Activated CD4-positive, alpha-beta T cell treated with anti-CD3 and anti-CD28 coated beads for 36 hours (primary cell): ENCODE measurements at regions not wholly inside any gene's neighbourhood (a gene's known extent, or its start where the extent isn't known, plus 50 kb on each side); places are given as distances from the start of the nearest gene placed in this dataset.
A peak's percentile ranks its signal among the peaks of the same experiment; 100 is the strongest.

Experiments
- ATAC-seq: fragments of 200-7000 bp; cut with Tn5 transposase; one replicate; pipeline ENCODE4 v1.10.0; 2021; ENCODE audit warnings: mild to moderate bottlenecking, moderate library complexity
- CTCF ChIA-PET: fragments of 350-600 bp; sonication (Branson Sonifier 250); formaldehyde crosslinking; loops from one replicate; lab custom pipeline; 2021; ENCODE audit warnings: antibody characterized with exemption; lab: Charles Lee
- POLR2A ChIA-PET: fragments of 350-600 bp; sonication (Branson Sonifier 250); formaldehyde crosslinking; loops from one replicate; lab custom pipeline; 2021; ENCODE audit warnings: antibody characterized with exemption, inconsistent platforms; lab: Charles Lee
- DNase-seq: peaks from one replicate; pipeline ENCODE4 v3.0.0-alpha.2; 2020
- H3K27ac Mint-ChIP-seq: one replicate; pipeline ENCODE4 v1.8.0; 2021; ENCODE audit warnings: mixed read lengths
- H3K27me3 Mint-ChIP-seq: one replicate; pipeline ENCODE4 v1.8.0; 2021; ENCODE audit warnings: mixed read lengths
- H3K36me3 Mint-ChIP-seq: one replicate; pipeline ENCODE4 v1.8.0; 2021; ENCODE audit warnings: low read depth, mixed read lengths
- H3K4me1 Mint-ChIP-seq: one replicate; pipeline ENCODE4 v1.8.0; 2021; ENCODE audit warnings: mixed read lengths
- H3K4me3 Mint-ChIP-seq: one replicate; pipeline ENCODE4 v1.8.0; 2021; ENCODE audit warnings: mild to moderate bottlenecking, moderate library complexity, mixed read lengths
- H3K9me3 Mint-ChIP-seq: one replicate; pipeline ENCODE4 v1.8.0; 2021; ENCODE audit warnings: low read depth, mixed read lengths
- intact Hi-C, 2 experiments: fragments of 100-400 bp; cut with DNase I in 1 of 2; cut with micrococcal nuclease in 1 of 2; formaldehyde crosslinking; loops; one replicate each; pipeline versions ENCODE4 v1.14.2 to v1.15.1; 2022 to 2024; cut with DNase I, micrococcal nuclease

GRCh38 chr10:88130912-88131311 is 267.5 kb downstream of the PTEN start:
- peaks cover 5% of the 10 kb centered on the region for H3K4me1 Mint-ChIP-seq
- peaks cover 6% of the 10 kb centered on the region for H3K27me3 Mint-ChIP-seq
- peaks cover 3% of the 10 kb centered on the region for H3K9me3 Mint-ChIP-seq
- DNase-seq (no peak), ATAC-seq (no peak)
- ChIA-PET CTCF (interaction anchor here (1.2 kb wide), 1 partner anchor 9 kb away, joined by 3 read pairs; no protein-coding TSS in a partner anchor), POLR2A (no interaction called here)
- H3K4me3 Mint-ChIP-seq: no peak overlapping the region
- H3K27ac Mint-ChIP-seq: no peak overlapping the region
- H3K36me3 Mint-ChIP-seq: no peaks in the 10 kb centered on the region
- intact Hi-C loops: no loop called here

- no peak overlapping the region for H3K27ac Mint-ChIP-seq
- peaks cover 3% of the 10 kb centered on the region for H3K27me3 Mint-ChIP-seq
- H3K4me3 Mint-ChIP-seq: no peak overlapping the region
- no peak for ATAC-seq
- peaks cover 3% of the 10 kb centered on the region for H3K9me3 Mint-ChIP-seq
- no peak for DNase-seq
- intact Hi-C loops: no loop called here
- ChIA-PET CTCF (interaction anchor here (0.7 to 1.0 kb wide), 5 partner anchors 29 to 678 kb away, joined by 3 to 4 read pairs (median 3); no protein-coding TSS in a partner anchor), POLR2A (no interaction called here)
- no peaks in the 10 kb centered on the region for H3K36me3 Mint-ChIP-seq
- peaks cover 2% of the 10 kb centered on the region for H3K4me1 Mint-ChIP-seq
Observed at GRCh38 chr10:88131511-88132139, 268.2 kb downstream of the PTEN start.

GRCh38 chr10:88136712-88137111 is 273.3 kb downstream of the PTEN start:
- no peak overlapping the region for H3K4me3 Mint-ChIP-seq
- no peak for DNase-seq
- H3K27ac Mint-ChIP-seq: no peak overlapping the region
- no peaks in the 10 kb centered on the region for H3K27me3 Mint-ChIP-seq
- no peak for ATAC-seq
- intact Hi-C loops: no loop called here
- ChIA-PET CTCF (no interaction called here), POLR2A (no interaction called here)
- H3K4me1 Mint-ChIP-seq: peaks cover 9% of the 10 kb centered on the region
- H3K36me3 Mint-ChIP-seq: no peaks in the 10 kb centered on the region
- H3K9me3 Mint-ChIP-seq: peaks cover 3% of the 10 kb centered on the region

GRCh38 chr10:88138319-88138848 is 275.0 kb downstream of the PTEN start:
- intact Hi-C loops: loop anchor here (1.0 kb wide), 1 partner anchor 47 kb away; no protein-coding TSS in a partner anchor
- POLR2A ChIA-PET: no interaction called here
- Mint-ChIP-seq H3K27me3 (no peaks in the 10 kb centered on the region), H3K36me3 (no peaks in the 10 kb centered on the region), H3K4me1 (peaks cover 9% of the 10 kb centered on the region), H3K9me3 (peaks cover 3% of the 10 kb centered on the region), H3K4me3 (no peak overlapping the region), H3K27ac (no peak overlapping the region)
- CTCF ChIA-PET: interaction anchor here (1.5 kb wide), 1 partner anchor 15 kb away, joined by 3 read pairs; no protein-coding TSS in a partner anchor
- DNase-seq (no peak), ATAC-seq (peak; percentile 97)

GRCh38 chr10:88147000-88147798 is 283.8 kb downstream of the PTEN start:
- peaks cover 7% of the 10 kb centered on the region for H3K4me1 Mint-ChIP-seq
- ChIA-PET CTCF (interaction anchor here (0.6 kb wide), 1 partner anchor 221 kb away, joined by 3 read pairs; no protein-coding TSS in a partner anchor), POLR2A (no interaction called here)
- H3K36me3 Mint-ChIP-seq: peaks cover 2% of the 10 kb centered on the region
- DNase-seq (no peak), ATAC-seq (no peak)
- peaks cover 2% of the 10 kb centered on the region for H3K27me3 Mint-ChIP-seq
- no peak overlapping the region for H3K4me3 Mint-ChIP-seq
- intact Hi-C loops: no loop called here
- peaks cover 2% of the 10 kb centered on the region for H3K9me3 Mint-ChIP-seq
- H3K27ac Mint-ChIP-seq: no peak overlapping the region

- intact Hi-C loops: loop anchor here in 1 of 2 experiments (5.0 kb wide), 2 partner anchors 122 to 388 kb away; no protein-coding TSS in a partner anchor
- peaks cover 7% of the 10 kb centered on the region for H3K36me3 Mint-ChIP-seq
Observed at GRCh38 chr10:88149906-88150305, 286.5 kb downstream of the PTEN start.

GRCh38 chr10:88150339-88150738 is 286.9 kb downstream of the PTEN start:
- Mint-ChIP-seq H3K4me3 (no peak overlapping the region), H3K36me3 (peaks cover 7% of the 10 kb centered on the region), H3K4me1 (peaks cover 20% of the 10 kb centered on the region), H3K27ac (no peak overlapping the region), H3K27me3 (peaks cover 2% of the 10 kb centered on the region), H3K9me3 (peaks cover 7% of the 10 kb centered on the region)
- ChIA-PET POLR2A (no interaction called here), CTCF (no interaction called here)
- intact Hi-C loops: loop anchor here in 1 of 2 experiments (5.0 kb wide), 2 partner anchors 122 to 388 kb away; no protein-coding TSS in a partner anchor
- DNase-seq (no peak), ATAC-seq (no peak)

More at GRCh38 chr10:88149906-88150305, 286.5 kb downstream of the PTEN start:
- DNase-seq (no peak), ATAC-seq (no peak)
- Mint-ChIP-seq H3K9me3 (peaks cover 7% of the 10 kb centered on the region), H3K4me1 (peaks cover 20% of the 10 kb centered on the region), H3K27me3 (peaks cover 2% of the 10 kb centered on the region), H3K4me3 (no peak overlapping the region), H3K27ac (no peak overlapping the region)
- ChIA-PET CTCF (no interaction called here), POLR2A (no interaction called here)

- peak; percentile 75 for DNase-seq
- H3K36me3 Mint-ChIP-seq: peaks cover 7% of the 10 kb centered on the region
- H3K9me3 Mint-ChIP-seq: peaks cover 7% of the 10 kb centered on the region
- H3K4me1 Mint-ChIP-seq: peaks cover 20% of the 10 kb centered on the region
- ChIA-PET CTCF (interaction anchor here (0.5 to 1.6 kb wide), 3 partner anchors 14 to 202 kb away, joined by 3 to 5 read pairs (median 4); no protein-coding TSS in a partner anchor), POLR2A (interaction anchor here (1.2 kb wide), 1 partner anchor 61 kb away, joined by 6 read pairs; no protein-coding TSS in a partner anchor)
- peak; percentile 100 for ATAC-seq
- H3K27me3 Mint-ChIP-seq: peaks cover 2% of the 10 kb centered on the region
- H3K4me3 Mint-ChIP-seq: no peak overlapping the region
- H3K27ac Mint-ChIP-seq: peak overlapping the region; percentile 87
- intact Hi-C loops: loop anchor here (1.0 to 5.0 kb wide), 7 partner anchors 36 to 390 kb away; partner anchors contain the start of genes KLLN (in 1 of the 2) and PTEN (in 1 of the 2)
Observed at GRCh38 chr10:88152728-88153133, 289.3 kb downstream of the PTEN start.

- Mint-ChIP-seq H3K4me1 (peaks cover 23% of the 10 kb centered on the region), H3K4me3 (no peak overlapping the region), H3K27ac (no peak overlapping the region), H3K9me3 (peaks cover 7% of the 10 kb centered on the region), H3K27me3 (no peaks in the 10 kb centered on the region), H3K36me3 (peaks cover 7% of the 10 kb centered on the region)
- ATAC-seq: no peak
- intact Hi-C loops: loop anchor here in 1 of 2 experiments (5.0 kb wide), 2 partner anchors 118 to 392 kb away; no protein-coding TSS in a partner anchor
- POLR2A ChIA-PET: interaction anchor here (0.7 kb wide), 1 partner anchor 48 kb away, joined by 3 read pairs; no protein-coding TSS in a partner anchor
- CTCF ChIA-PET: no interaction called here
- DNase-seq: no peak
Observed at GRCh38 chr10:88154596-88155250, 291.3 kb downstream of the PTEN start.

- CTCF ChIA-PET: interaction anchor here (0.7 to 1.0 kb wide), 2 partner anchors 9 to 236 kb away, joined by 3 read pairs; no protein-coding TSS in a partner anchor
- DNase-seq: no peak
- Mint-ChIP-seq H3K36me3 (peaks cover 7% of the 10 kb centered on the region), H3K9me3 (peaks cover 7% of the 10 kb centered on the region), H3K27me3 (no peaks in the 10 kb centered on the region), H3K4me3 (no peak overlapping the region), H3K27ac (no peak overlapping the region), H3K4me1 (peaks cover 23% of the 10 kb centered on the region)
- POLR2A ChIA-PET: no interaction called here
- intact Hi-C loops: no loop called here
- no peak for ATAC-seq
Observed at GRCh38 chr10:88156341-88156740, 292.9 kb downstream of the PTEN start.
